CMK (cell line): ENCODE measurements at regions not wholly inside any gene's neighbourhood (a gene's known extent, or its start where the extent isn't known, plus 50 kb on each side); places are given as distances from the start of the nearest gene placed in this dataset.

Experiments
- DNase-seq: peaks from one replicate; pipeline ENCODE4 v3.0.0-alpha.2; 2010; ENCODE audit warnings: low read depth

GRCh38 chr1:230515451-230516145 lies 89.5 kb upstream of the PGBD5 start:
- DNase-seq, result no peak

- DNase-seq, result no peak
Measured at GRCh38 chr1:230510496-230510895, 84.4 kb upstream of the PGBD5 start.

GRCh38 chr1:230509281-230509977 lies 83.3 kb upstream of the PGBD5 start:
- no peak for DNase-seq

GRCh38 chr1:230507666-230508402 lies 81.7 kb upstream of the PGBD5 start:
- no peak for DNase-seq

- DNase-seq, result no peak
Measured at GRCh38 chr1:230507236-230507635, 81.1 kb upstream of the PGBD5 start.

- DNase-seq, result no peak
Measured at GRCh38 chr1:230506451-230506850, 80.3 kb upstream of the PGBD5 start.

- DNase-seq, result no peak
Measured at GRCh38 chr1:230504310-230504709, 78.2 kb upstream of the PGBD5 start.

GRCh38 chr1:230503726-230504125 lies 77.6 kb upstream of the PGBD5 start:
- DNase-seq, result no peak

GRCh38 chr1:230502996-230503395 lies 76.9 kb upstream of the PGBD5 start:
- no peak for DNase-seq

GRCh38 chr1:230502306-230502705 lies 76.2 kb upstream of the PGBD5 start:
- no peak for DNase-seq

GRCh38 chr1:230501849-230502248 lies 75.7 kb upstream of the PGBD5 start:
- DNase-seq, result no peak

GRCh38 chr1:230501242-230501641 lies 75.1 kb upstream of the PGBD5 start:
- DNase-seq, result no peak

GRCh38 chr1:230500063-230500462 lies 73.9 kb upstream of the PGBD5 start:
- no peak for DNase-seq

- no peak for DNase-seq
Measured at GRCh38 chr1:230499496-230499895, 73.4 kb upstream of the PGBD5 start.

- DNase-seq, result no peak
Measured at GRCh38 chr1:230498704-230499103, 72.6 kb upstream of the PGBD5 start.

GRCh38 chr1:230496451-230496850 lies 70.3 kb upstream of the PGBD5 start:
- no peak for DNase-seq

- no peak for DNase-seq
Measured at GRCh38 chr1:230495891-230496385, 69.8 kb upstream of the PGBD5 start.

GRCh38 chr1:230495076-230495475 lies 68.9 kb upstream of the PGBD5 start:
- no peak for DNase-seq

- DNase-seq, result no peak
Measured at GRCh38 chr1:230494514-230494913, 68.4 kb upstream of the PGBD5 start.

GRCh38 chr1:230494026-230494425 lies 67.9 kb upstream of the PGBD5 start:
- DNase-seq, result no peak

GRCh38 chr1:230493264-230493663 lies 67.1 kb upstream of the PGBD5 start:
- DNase-seq, result no peak

- DNase-seq, result no peak
Measured at GRCh38 chr1:230490436-230490835, 64.3 kb upstream of the PGBD5 start.
